ENCODE measurements at regions not wholly inside any gene's neighbourhood (a gene's known extent, or its start where the extent isn't known, plus 50 kb on each side); places are given as distances from the start of the nearest gene placed in this dataset.

- TF ChIP-seq, protein P1, sequence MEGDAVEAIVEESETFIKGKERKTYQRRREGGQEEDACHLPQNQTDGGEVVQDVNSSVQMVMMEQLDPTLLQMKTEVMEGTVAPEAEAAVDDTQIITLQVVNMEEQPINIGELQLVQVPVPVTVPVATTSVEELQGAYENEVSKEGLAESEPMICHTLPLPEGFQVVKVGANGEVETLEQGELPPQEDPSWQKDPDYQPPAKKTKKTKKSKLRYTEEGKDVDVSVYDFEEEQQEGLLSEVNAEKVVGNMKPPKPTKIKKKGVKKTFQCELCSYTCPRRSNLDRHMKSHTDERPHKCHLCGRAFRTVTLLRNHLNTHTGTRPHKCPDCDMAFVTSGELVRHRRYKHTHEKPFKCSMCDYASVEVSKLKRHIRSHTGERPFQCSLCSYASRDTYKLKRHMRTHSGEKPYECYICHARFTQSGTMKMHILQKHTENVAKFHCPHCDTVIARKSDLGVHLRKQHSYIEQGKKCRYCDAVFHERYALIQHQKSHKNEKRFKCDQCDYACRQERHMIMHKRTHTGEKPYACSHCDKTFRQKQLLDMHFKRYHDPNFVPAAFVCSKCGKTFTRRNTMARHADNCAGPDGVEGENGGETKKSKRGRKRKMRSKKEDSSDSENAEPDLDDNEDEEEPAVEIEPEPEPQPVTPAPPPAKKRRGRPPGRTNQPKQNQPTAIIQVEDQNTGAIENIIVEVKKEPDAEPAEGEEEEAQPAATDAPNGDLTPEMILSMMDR (IDR thresholded peaks at IDR 0.05): no peak
- TF ChIP-seq POLR2A (IDR thresholded peaks at IDR 0.05): no peak
Observed at GRCh38 chr12:75711271-75711670, 199.9 kb upstream of the KRR1 start.

Data from body of pancreas (tissue), 4 donors.